SU-DHL-6 (cell line): ENCODE measurements at regions not wholly inside any gene's neighbourhood (a gene's known extent, or its start where the extent isn't known, plus 50 kb on each side); places are given as distances from the start of the nearest gene placed in this dataset.
"Not testable (repeated sequence)": the region's sequence is repeated elsewhere in the genome, so short reads cannot be mapped to it uniquely, and the experiment has no call there.

Experiments used
- H2AFZ ChIP-seq: fragments of 200-600 bp; sonication (generic); 2 replicates; pipeline ENCODE4 v1.6.1; 2014; ENCODE audit warnings: low read depth, mild to moderate bottlenecking, moderate library complexity, mixed read lengths, antibody characterized with exemption, low read length; ENCODE audit not compliant: severe bottlenecking
- H3F3A ChIP-seq: fragments of 200-600 bp; shearing (Covaris generic); 2 replicates; pipeline ENCODE4 v1.6.0; 2016; ENCODE audit warnings: antibody characterized with exemption, mild to moderate bottlenecking; ENCODE audit not compliant: insufficient read depth
- H3K27ac ChIP-seq: fragments of 200-600 bp; sonication (generic); 2 replicates; pipeline ENCODE4 v1.5.1; 2016; ENCODE audit warnings: low read depth, mild to moderate bottlenecking, low read length, moderate library complexity, mixed read lengths
- H3K27me3 ChIP-seq: fragments of 200-600 bp; sonication (generic), shearing (Covaris generic); 2 replicates; pipeline ENCODE4 v1.6.0; 2014; ENCODE audit warnings: mild to moderate bottlenecking, low read length
- H3K36me3 ChIP-seq: fragments of 200-600 bp; sonication (generic); 2 replicates; pipeline ENCODE4 v1.6.1; 2014; ENCODE audit warnings: mild to moderate bottlenecking, low read length, mixed read lengths
- H3K4me2 ChIP-seq: fragments of 300-600, 200-600 bp; shearing (Covaris generic), sonication (generic); 2 replicates; pipeline ENCODE4 v1.6.0; 2014; ENCODE audit warnings: low read length, low read depth, mild to moderate bottlenecking; ENCODE audit not compliant: poor library complexity, severe bottlenecking
- H3K4me3 ChIP-seq: fragments of 200-600 bp; sonication (generic); 2 replicates; pipeline ENCODE4 v1.5.1; 2014; ENCODE audit warnings: antibody characterized with exemption, low read length, mild to moderate bottlenecking, mixed read lengths; ENCODE audit not compliant: insufficient read depth, poor library complexity, severe bottlenecking
- H3K79me2 ChIP-seq: fragments of 200-600 bp; sonication (generic); 2 replicates; pipeline ENCODE4 v1.6.1; 2014; ENCODE audit warnings: mild to moderate bottlenecking, low read length, moderate library complexity; ENCODE audit not compliant: insufficient read depth
- H3K9ac ChIP-seq: fragments of 200-600 bp; sonication (generic); 2 replicates; pipeline ENCODE4 v1.7.0; 2014; ENCODE audit warnings: mild to moderate bottlenecking, low read length
- H3K9me2 ChIP-seq: fragments of 200-600 bp; sonication (generic); replicated peaks from 2 replicates; pipeline ENCODE4 v1.6.1; 2014; ENCODE audit warnings: low read length; ENCODE audit not compliant: insufficient read depth
- H3K9me3 ChIP-seq: fragments of 200-600 bp; sonication (generic); 2 replicates; pipeline ENCODE4 v1.6.1; 2014; ENCODE audit warnings: low read length, mixed read lengths; ENCODE audit not compliant: insufficient read depth
- H4K20me1 ChIP-seq: fragments of 200-600 bp; sonication (generic); 2 replicates; pipeline ENCODE4 v1.6.1; 2014; ENCODE audit warnings: low read depth, mild to moderate bottlenecking, antibody characterized with exemption, low read length, moderate library complexity, mixed read lengths

- H2AFZ ChIP-seq, H3K4me3 ChIP-seq: not testable (repeated sequence)
These were observed 300.1 kb downstream of the BCL2L11 start for GRCh38 chr2:111420835-111421234.

GRCh38 chr2:111421949-111422348 is 301.2 kb downstream of the BCL2L11 start:
- H3K9me3 ChIP-seq, H3K27me3 ChIP-seq, H3K79me2 ChIP-seq, H2AFZ ChIP-seq, H3K27ac ChIP-seq, H4K20me1 ChIP-seq, H3K9ac ChIP-seq, H3K9me2 ChIP-seq, H3K4me3 ChIP-seq, H3K4me2 ChIP-seq, H3K36me3 ChIP-seq, H3F3A ChIP-seq: not testable (repeated sequence)

More at GRCh38 chr2:111420835-111421234, 300.1 kb downstream of the BCL2L11 start:
- not testable (repeated sequence) for H3K27me3 ChIP-seq, H3K79me2 ChIP-seq, H3K9me3 ChIP-seq, H3K9me2 ChIP-seq, H3K36me3 ChIP-seq, H3F3A ChIP-seq, H3K27ac ChIP-seq, H3K4me2 ChIP-seq, H3K9ac ChIP-seq, H4K20me1 ChIP-seq

GRCh38 chr2:111422562-111422961 is 301.8 kb downstream of the BCL2L11 start:
- H3K36me3 ChIP-seq, H2AFZ ChIP-seq, H3F3A ChIP-seq, H3K79me2 ChIP-seq, H3K27ac ChIP-seq, H4K20me1 ChIP-seq, H3K9me2 ChIP-seq, H3K4me3 ChIP-seq, H3K9ac ChIP-seq, H3K27me3 ChIP-seq, H3K9me3 ChIP-seq, H3K4me2 ChIP-seq: not testable (repeated sequence)

GRCh38 chr2:111423184-111423583 is 302.5 kb downstream of the BCL2L11 start:
- H3F3A ChIP-seq, H3K9ac ChIP-seq, H3K36me3 ChIP-seq, H3K27me3 ChIP-seq, H4K20me1 ChIP-seq, H2AFZ ChIP-seq, H3K9me3 ChIP-seq, H3K79me2 ChIP-seq, H3K4me3 ChIP-seq, H3K27ac ChIP-seq, H3K9me2 ChIP-seq, H3K4me2 ChIP-seq: not testable (repeated sequence)

GRCh38 chr2:111424176-111424575 is 303.5 kb downstream of the BCL2L11 start:
- H3K9ac ChIP-seq, H2AFZ ChIP-seq, H4K20me1 ChIP-seq, H3K9me2 ChIP-seq, H3K27me3 ChIP-seq, H3F3A ChIP-seq, H3K9me3 ChIP-seq, H3K36me3 ChIP-seq, H3K4me2 ChIP-seq, H3K4me3 ChIP-seq, H3K27ac ChIP-seq, H3K79me2 ChIP-seq: not testable (repeated sequence)

GRCh38 chr2:111424851-111425309 is 304.2 kb downstream of the BCL2L11 start:
- H3K36me3 ChIP-seq, H3K79me2 ChIP-seq, H3K9ac ChIP-seq, H3K27ac ChIP-seq, H3K27me3 ChIP-seq, H3K4me3 ChIP-seq, H3K4me2 ChIP-seq, H3F3A ChIP-seq, H3K9me2 ChIP-seq, H3K9me3 ChIP-seq, H4K20me1 ChIP-seq, H2AFZ ChIP-seq: not testable (repeated sequence)

GRCh38 chr2:111425789-111426201 is 305.1 kb downstream of the BCL2L11 start:
- H3K36me3 ChIP-seq, H4K20me1 ChIP-seq, H2AFZ ChIP-seq, H3K27ac ChIP-seq, H3K4me3 ChIP-seq, H3K79me2 ChIP-seq, H3K9me3 ChIP-seq, H3K9ac ChIP-seq, H3K4me2 ChIP-seq, H3F3A ChIP-seq, H3K27me3 ChIP-seq, H3K9me2 ChIP-seq: not testable (repeated sequence)

GRCh38 chr2:111427346-111427745 is 306.6 kb downstream of the BCL2L11 start:
- not testable (repeated sequence) for H3K9me3 ChIP-seq, H3K4me3 ChIP-seq, H2AFZ ChIP-seq, H3K9ac ChIP-seq, H3K79me2 ChIP-seq, H3F3A ChIP-seq, H3K9me2 ChIP-seq, H3K27ac ChIP-seq, H4K20me1 ChIP-seq, H3K27me3 ChIP-seq, H3K4me2 ChIP-seq, H3K36me3 ChIP-seq
